Breast epithelium (tissue), 4 donors: ENCODE measurements at regions not wholly inside any gene's neighbourhood (a gene's known extent, or its start where the extent isn't known, plus 50 kb on each side); places are given as distances from the start of the nearest gene placed in this dataset.
"Not testable (repeated sequence)": the region's sequence is repeated elsewhere in the genome, so short reads cannot be mapped to it uniquely, and the experiment has no call there.

ENCODE experiments used
- DNase-seq, 2 donors: peaks; one replicate each; pipeline ENCODE4 v3.0.0-alpha.2; 2019; ENCODE audit warnings: low spot score in 2 of 2
- H3K27ac ChIP-seq, 2 donors: fragments of 200-600 bp; sonication (generic) in 1 of 2; one replicate each; pipeline ENCODE4 v1.5.1; 2016 to 2019; ENCODE audit warnings: mild to moderate bottlenecking in 1 of 2
- H3K27me3 ChIP-seq, 2 donors: fragments of 200-600 bp; sonication (generic) in 1 of 2; one replicate each; pipeline versions ENCODE4 v1.5.1 to v1.6.0; 2017 to 2019; ENCODE audit warnings: control low read depth in 1 of 2, mild to moderate bottlenecking in 1 of 2
- H3K36me3 ChIP-seq: fragments of 200-600 bp; one replicate; pipeline ENCODE4 v1.5.1; 2019
- H3K4me1 ChIP-seq, 2 donors: fragments of 200-600 bp; sonication (generic); one replicate each; pipeline ENCODE4 v1.5.1; 2016 to 2019; ENCODE audit warnings: control low read depth in 1 of 2
- H3K4me3 ChIP-seq, 3 donors: fragments of 200-600 bp; sonication (generic); 1 replicate in 2 of 3; 2 replicates in 1 of 3; pipeline ENCODE4 v1.5.1; 2016 to 2019; ENCODE audit warnings: mild to moderate bottlenecking in 3 of 3, moderate library complexity in 2 of 3
- H3K9me3 ChIP-seq, 2 donors: fragments of 200-600 bp; sonication (generic) in 1 of 2; one replicate each; pipeline ENCODE4 v1.5.1; 2016 to 2019; ENCODE audit warnings: control low read depth in 1 of 2
- POLR2A ChIP-seq: fragments of 450-650 bp; IDR thresholded peaks from one replicate; pipeline ENCODE4 v1.6.1; 2016; ENCODE audit warnings: antibody characterized with exemption, mild to moderate bottlenecking, moderate library complexity
- POLR2AphosphoS5 ChIP-seq, 3 donors: sonication (generic); formaldehyde crosslinking; IDR thresholded peaks; one replicate each; pipeline ENCODE4 v1.6.1; 2017; ENCODE audit warnings: antibody characterized with exemption in 3 of 3
- intact Hi-C: fragments of 100-400 bp; cut with DNase I; formaldehyde crosslinking; loops from one replicate; pipeline ENCODE4 v1.15.1; 2023; ENCODE audit warnings: low total_unique reads
- TF ChIP-seq, protein P1 (sequence below), 3 donors: fragments of 450-650 bp; IDR thresholded peaks; one replicate each; pipeline ENCODE4 v1.5.1; 2016 to 2017; ENCODE audit warnings: antibody characterized with exemption in 3 of 3, mild to moderate bottlenecking in 3 of 3, moderate library complexity in 3 of 3

DNA sequence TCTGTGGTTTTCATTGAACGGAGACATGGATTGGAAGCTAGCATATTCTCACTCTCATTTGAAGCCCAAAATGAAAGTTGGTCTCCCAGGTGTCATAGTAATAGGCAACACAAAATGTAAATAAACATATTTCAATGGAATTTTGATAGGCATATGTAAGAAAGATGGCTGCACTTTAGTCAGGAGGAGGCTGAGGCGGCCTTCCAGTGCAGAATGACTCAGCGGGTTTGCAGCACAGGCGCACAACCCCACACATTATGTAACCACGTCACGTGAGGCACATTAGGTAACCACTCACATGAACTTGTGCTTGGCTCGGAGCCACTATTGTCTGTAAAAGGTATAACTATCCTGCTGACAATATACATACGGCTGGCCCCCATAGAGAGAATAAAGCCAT, 381.7 kb downstream of the GPAT3 start:
- intact Hi-C loops: no loop called here

GRCh38 chr4:83910693-83911092, 374.8 kb downstream of the GPAT3 start:
- Histone ChIP-seq H3K36me3 (no peaks in the 10 kb centered on the region), H3K27ac (no peak overlapping the region), H3K4me3 (no peak overlapping the region), H3K9me3 (no peaks in the 10 kb centered on the region), H3K4me1 (no peaks in the 10 kb centered on the region), H3K27me3 (no peaks in the 10 kb centered on the region)
- no peak for TF ChIP-seq POLR2A
- no peak for DNase-seq
- intact Hi-C loops: no loop called here

More for the DNA sequence above, 381.7 kb downstream of the GPAT3 start:
- no peaks in the 10 kb centered on the region for H3K9me3 ChIP-seq
- TF ChIP-seq, protein P1, sequence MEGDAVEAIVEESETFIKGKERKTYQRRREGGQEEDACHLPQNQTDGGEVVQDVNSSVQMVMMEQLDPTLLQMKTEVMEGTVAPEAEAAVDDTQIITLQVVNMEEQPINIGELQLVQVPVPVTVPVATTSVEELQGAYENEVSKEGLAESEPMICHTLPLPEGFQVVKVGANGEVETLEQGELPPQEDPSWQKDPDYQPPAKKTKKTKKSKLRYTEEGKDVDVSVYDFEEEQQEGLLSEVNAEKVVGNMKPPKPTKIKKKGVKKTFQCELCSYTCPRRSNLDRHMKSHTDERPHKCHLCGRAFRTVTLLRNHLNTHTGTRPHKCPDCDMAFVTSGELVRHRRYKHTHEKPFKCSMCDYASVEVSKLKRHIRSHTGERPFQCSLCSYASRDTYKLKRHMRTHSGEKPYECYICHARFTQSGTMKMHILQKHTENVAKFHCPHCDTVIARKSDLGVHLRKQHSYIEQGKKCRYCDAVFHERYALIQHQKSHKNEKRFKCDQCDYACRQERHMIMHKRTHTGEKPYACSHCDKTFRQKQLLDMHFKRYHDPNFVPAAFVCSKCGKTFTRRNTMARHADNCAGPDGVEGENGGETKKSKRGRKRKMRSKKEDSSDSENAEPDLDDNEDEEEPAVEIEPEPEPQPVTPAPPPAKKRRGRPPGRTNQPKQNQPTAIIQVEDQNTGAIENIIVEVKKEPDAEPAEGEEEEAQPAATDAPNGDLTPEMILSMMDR (IDR thresholded peaks at IDR 0.05): no peak
- TF ChIP-seq POLR2A (no peak), POLR2AphosphoS5 (IDR thresholded peaks at IDR 0.05) (no peak)
- H3K27me3 ChIP-seq: no peaks in the 10 kb centered on the region
- H3K36me3 ChIP-seq: no peaks in the 10 kb centered on the region
- H3K4me3 ChIP-seq: no peak overlapping the region
- H3K27ac ChIP-seq: no peak overlapping the region
- H3K4me1 ChIP-seq: no peaks in the 10 kb centered on the region
- DNase-seq: no peak

GRCh38 chr4:83906561-83906960, 370.7 kb downstream of the GPAT3 start:
- intact Hi-C loops: no loop called here

GRCh38 chr4:83905952-83906351, 370.0 kb downstream of the GPAT3 start:
- no peaks in the 10 kb centered on the region for H3K27me3 ChIP-seq
- no peak for TF ChIP-seq POLR2AphosphoS5 (IDR thresholded peaks at IDR 0.05)
- TF ChIP-seq POLR2A: no peak
- TF ChIP-seq, protein P1 (IDR thresholded peaks at IDR 0.05): peak in 1 of 3 donors; percentile 10
- no peaks in the 10 kb centered on the region for H3K36me3 ChIP-seq
- no peaks in the 10 kb centered on the region for H3K4me1 ChIP-seq
- no peaks in the 10 kb centered on the region for H3K9me3 ChIP-seq
- no peak overlapping the region for H3K4me3 ChIP-seq
- intact Hi-C loops: no loop called here
- no peak for DNase-seq
- H3K27ac ChIP-seq: no peak overlapping the region

More at GRCh38 chr4:83906561-83906960, 370.7 kb downstream of the GPAT3 start:
- TF ChIP-seq POLR2A: no peak
- TF ChIP-seq, protein P1 (IDR thresholded peaks at IDR 0.05): no peak
- TF ChIP-seq POLR2AphosphoS5 (IDR thresholded peaks at IDR 0.05): no peak
- DNase-seq: no peak
- Histone ChIP-seq H3K4me1 (no peaks in the 10 kb centered on the region), H3K4me3 (no peak overlapping the region), H3K27me3 (no peaks in the 10 kb centered on the region), H3K36me3 (no peaks in the 10 kb centered on the region), H3K27ac (no peak overlapping the region), H3K9me3 (no peaks in the 10 kb centered on the region)

GRCh38 chr4:83903740-83904139, 367.8 kb downstream of the GPAT3 start:
- H3K4me1 ChIP-seq, H3K27ac ChIP-seq, intact Hi-C loops, DNase-seq, H3K27me3 ChIP-seq, H3K4me3 ChIP-seq, H3K9me3 ChIP-seq, H3K36me3 ChIP-seq: not testable (repeated sequence)

DNA sequence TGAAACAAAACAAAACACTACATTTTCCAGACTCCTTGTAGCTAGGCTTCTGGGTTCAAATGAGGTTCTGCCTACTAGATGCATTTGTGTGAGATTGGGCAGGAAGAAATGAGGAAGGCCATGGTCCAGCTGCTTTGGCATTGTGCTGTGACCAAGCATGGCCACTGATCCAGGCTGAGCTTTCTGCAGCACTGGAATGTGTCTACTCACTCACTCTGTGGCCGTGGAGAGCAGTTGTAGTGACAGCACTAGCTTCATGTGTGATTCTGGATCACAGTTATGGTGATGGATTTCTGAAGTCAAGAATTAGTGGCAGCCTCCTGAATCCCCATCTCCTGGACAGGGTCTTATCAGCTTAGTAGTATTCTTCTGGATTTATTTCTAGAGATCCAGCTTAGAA, 358.9 kb downstream of the GPAT3 start:
- no peak for TF ChIP-seq POLR2A
- intact Hi-C loops: no loop called here
- H3K4me3 ChIP-seq: no peak overlapping the region
- H3K27ac ChIP-seq: no peak overlapping the region
- H3K4me1 ChIP-seq: no peaks in the 10 kb centered on the region
- H3K9me3 ChIP-seq: peaks cover 0 to 3% of the 10 kb centered on the region in 2 donors
- H3K27me3 ChIP-seq: no peaks in the 10 kb centered on the region
- no peaks in the 10 kb centered on the region for H3K36me3 ChIP-seq
- DNase-seq: no peak

GRCh38 chr4:83890816-83891215, 354.9 kb downstream of the GPAT3 start:
- no peak for DNase-seq
- TF ChIP-seq, protein P1 (IDR thresholded peaks at IDR 0.05): no peak
- TF ChIP-seq POLR2AphosphoS5 (IDR thresholded peaks at IDR 0.05) (no peak), POLR2A (no peak)
- H3K4me3 ChIP-seq: no peak overlapping the region
- no peaks in the 10 kb centered on the region for H3K4me1 ChIP-seq
- intact Hi-C loops: no loop called here
- peaks cover 0 to 3% of the 10 kb centered on the region in 2 donors for H3K9me3 ChIP-seq
- H3K27ac ChIP-seq: no peak overlapping the region
- H3K27me3 ChIP-seq: no peaks in the 10 kb centered on the region
- no peaks in the 10 kb centered on the region for H3K36me3 ChIP-seq
